ENCODE measurements at regions not wholly inside any gene's neighbourhood (a gene's known extent, or its start where the extent isn't known, plus 50 kb on each side); places are given as distances from the start of the nearest gene placed in this dataset.
"Not testable (repeated sequence)": the region's sequence is repeated elsewhere in the genome, so short reads cannot be mapped to it uniquely, and the experiment has no call there.

GRCh38 chr7:82701949-82702348 lies 258.4 kb upstream of the CACNA2D1 start:
- DNase-seq (ENCODE audit: low spot score), result no peak

- DNase-seq (ENCODE audit: low spot score), result no peak
These were observed 257.2 kb upstream of the CACNA2D1 start for GRCh38 chr7:82700741-82701140.

GRCh38 chr7:82699773-82700186 lies 256.2 kb upstream of the CACNA2D1 start:
- no peak for DNase-seq (ENCODE audit: low spot score)

- no peak for DNase-seq (ENCODE audit: low spot score)
These were observed 254.3 kb upstream of the CACNA2D1 start for GRCh38 chr7:82697897-82698296.

- DNase-seq (ENCODE audit: low spot score), result no peak
These were observed 253.1 kb upstream of the CACNA2D1 start for GRCh38 chr7:82696631-82697030.

- no peak for DNase-seq (ENCODE audit: low spot score)
These were observed 250.4 kb upstream of the CACNA2D1 start for GRCh38 chr7:82694022-82694421.

GRCh38 chr7:82690929-82691328 lies 247.4 kb upstream of the CACNA2D1 start:
- no peak for DNase-seq (ENCODE audit: low spot score)

- no peak for DNase-seq (ENCODE audit: low spot score)
These were observed 241.6 kb upstream of the CACNA2D1 start for GRCh38 chr7:82685214-82685613.

- no peak for DNase-seq (ENCODE audit: low spot score)
These were observed 235.1 kb upstream of the CACNA2D1 start for GRCh38 chr7:82678716-82679115.

GRCh38 chr7:82678259-82678658 lies 234.7 kb upstream of the CACNA2D1 start:
- no peak for DNase-seq (ENCODE audit: low spot score)

GRCh38 chr7:82677493-82677892 lies 233.9 kb upstream of the CACNA2D1 start:
- peak; percentile 10 for DNase-seq (ENCODE audit: low spot score)

- DNase-seq (ENCODE audit: low spot score), result no peak
These were observed 233.3 kb upstream of the CACNA2D1 start for GRCh38 chr7:82676777-82677463.

- DNase-seq (ENCODE audit: low spot score), result no peak
These were observed 231.8 kb upstream of the CACNA2D1 start for GRCh38 chr7:82675396-82675795.

- no peak for DNase-seq (ENCODE audit: low spot score)
These were observed 230.7 kb upstream of the CACNA2D1 start for GRCh38 chr7:82674268-82674667.

GRCh38 chr7:82672078-82672477 lies 228.5 kb upstream of the CACNA2D1 start:
- DNase-seq (ENCODE audit: low spot score), result no peak

GRCh38 chr7:82669141-82669540 lies 225.6 kb upstream of the CACNA2D1 start:
- no peak for DNase-seq (ENCODE audit: low spot score)

- no peak for DNase-seq (ENCODE audit: low spot score)
These were observed 225.1 kb upstream of the CACNA2D1 start for GRCh38 chr7:82668676-82669075.

GRCh38 chr7:82665966-82666507 lies 222.5 kb upstream of the CACNA2D1 start:
- no peak for DNase-seq (ENCODE audit: low spot score)

- DNase-seq (ENCODE audit: low spot score), result no peak
These were observed 212.4 kb upstream of the CACNA2D1 start for GRCh38 chr7:82655965-82656364.

- not testable (repeated sequence) for DNase-seq (ENCODE audit: low spot score)
These were observed 206.5 kb upstream of the CACNA2D1 start for GRCh38 chr7:82650095-82650494.

GRCh38 chr7:82633592-82633991 lies 190.0 kb upstream of the CACNA2D1 start:
- DNase-seq (ENCODE audit: low spot score), result no peak

- DNase-seq (ENCODE audit: low spot score), result no peak
These were observed 188.4 kb upstream of the CACNA2D1 start for GRCh38 chr7:82631998-82632397.

GRCh38 chr7:82629583-82629982 lies 186.0 kb upstream of the CACNA2D1 start:
- no peak for DNase-seq (ENCODE audit: low spot score)

- DNase-seq (ENCODE audit: low spot score), result no peak
These were observed 181.8 kb upstream of the CACNA2D1 start for GRCh38 chr7:82625377-82625776.
